A549 (cell line): ENCODE measurements at regions not wholly inside any gene's neighbourhood (a gene's known extent, or its start where the extent isn't known, plus 50 kb on each side); places are given as distances from the start of the nearest gene placed in this dataset.

ENCODE experiments used
- ATAC-seq, 2 experiments: fragments of 200-7000 bp in 1 of 2; fragments of >200 bp in 1 of 2; cut with Nextera tagmentation in 1 of 2; cut with Tn5 transposase in 1 of 2; 3 replicates each; pipeline versions ENCODE4 v1.8.0 to v1.9.1; 2018 to 2020; ENCODE audit warnings: mild to moderate bottlenecking in 1 of 2, moderate library complexity in 1 of 2
- CTCF ChIA-PET: fragments of 300-600 bp; sonication (Branson Sonifier 250); formaldehyde crosslinking; extraction: SDS; loops from one replicate; lab custom pipeline; 2021; ENCODE audit warnings: antibody characterized with exemption, inconsistent platforms; lab: Yijun Ruan, JAX
- POLR2A ChIA-PET: fragments of 350-600 bp; formaldehyde crosslinking; extraction: SDS; loops from one replicate; lab custom pipeline; 2021; ENCODE audit warnings: antibody characterized with exemption, inconsistent platforms; lab: Yijun Ruan, JAX
- DNase-seq, 2 experiments: peaks; one replicate each; pipeline versions ENCODE4 v3.0.0 to v3.0.0-alpha.2; 2011 to 2016; ENCODE audit warnings: low read depth in 1 of 2, low spot score in 1 of 2
- FAIRE-seq: peaks from 2 replicates; lab custom pipeline; 2011; peaks lifted over from hg19 to GRCh38; lab: Jason Lieb, UNC
- H3K27ac ChIP-seq, 2 experiments: fragments of >200 bp; sonication (Bioruptor Twin); formaldehyde crosslinking; 3 replicates each; pipeline ENCODE4 v1.5.1; 2016 to 2017
- H3K4me1 ChIP-seq: fragments of >200 bp; sonication (Bioruptor Twin); formaldehyde crosslinking; 3 replicates; pipeline ENCODE4 v1.6.1; 2016
- H3K4me2 ChIP-seq: fragments of >200 bp; sonication (Bioruptor Twin); formaldehyde crosslinking; 3 replicates; pipeline ENCODE4 v1.6.1; 2016
- H3K4me3 ChIP-seq: fragments of >200 bp; sonication (Bioruptor Twin); formaldehyde crosslinking; 3 replicates; pipeline ENCODE4 v1.5.1; 2016
- H3K9me3 ChIP-seq: fragments of >200 bp; sonication (Bioruptor Twin); formaldehyde crosslinking; 3 replicates; pipeline ENCODE4 v1.6.1; 2016
- ATOH8 ChIP-seq: fragments of 250-450 bp; sonication (Bioruptor Pico); IDR thresholded peaks from 2 replicates; pipeline ENCODE4 v1.5.0; 2020; ENCODE audit warnings: low read depth, mild to moderate bottlenecking, moderate library complexity
- BCL3 ChIP-seq: fragments of >200 bp; sonication (Bioruptor Twin); formaldehyde crosslinking; IDR thresholded peaks from 3 replicates; pipeline ENCODE4 v1.6.1; 2016
- CBX8 ChIP-seq: fragments of 200-600 bp; sonication (generic); IDR thresholded peaks from 2 replicates; pipeline ENCODE4 v1.6.1; 2016
- CHD2 ChIP-seq: fragments of 150-350 bp; IDR thresholded peaks from 2 replicates; pipeline ENCODE4 v1.6.1; 2014; ENCODE audit warnings: low read length; ENCODE audit not compliant: partially characterized antibody
- CHD4 ChIP-seq: fragments of 200-600 bp; sonication (generic); IDR thresholded peaks from 2 replicates; pipeline ENCODE4 v1.6.1; 2016; ENCODE audit warnings: antibody characterized with exemption, mild to moderate bottlenecking, borderline replicate concordance
- EHF ChIP-seq: fragments of 250-450 bp; sonication (Bioruptor Pico); IDR thresholded peaks from 2 replicates; pipeline ENCODE4 v1.5.0; 2020; ENCODE audit warnings: mild to moderate bottlenecking
- EHMT2 ChIP-seq: fragments of 200-600 bp; sonication (generic); IDR thresholded peaks from 2 replicates; pipeline ENCODE4 v1.6.1; 2016; ENCODE audit warnings: antibody characterized with exemption, low read depth, mild to moderate bottlenecking, moderate library complexity
- ELK1 ChIP-seq: fragments of 150-350 bp; IDR thresholded peaks from 2 replicates; pipeline ENCODE4 v1.6.1; 2014; ENCODE audit warnings: low read depth, mild to moderate bottlenecking, low read length
- FOSL2 ChIP-seq, 2 experiments: fragments of 450-650 bp in 1 of 2; fragments of >200 bp in 1 of 2; sonication (Bioruptor Twin) in 1 of 2; formaldehyde crosslinking; IDR thresholded peaks; 2 replicates each; pipeline versions ENCODE4 v1.5.0 to v1.6.1; 2016 to 2020; ENCODE audit warnings: mild to moderate bottlenecking in 1 of 2, moderate library complexity in 1 of 2
- HDAC2 ChIP-seq: fragments of 200-600 bp; sonication (generic); IDR thresholded peaks from 2 replicates; pipeline ENCODE4 v1.6.1; 2016
- HEYL ChIP-seq: fragments of 250-450 bp; sonication (Bioruptor Pico); IDR thresholded peaks from 2 replicates; pipeline ENCODE4 v1.8.0; 2021; ENCODE audit warnings: mild to moderate bottlenecking, moderate library complexity
- HMGXB4 ChIP-seq: fragments of 250-450 bp; sonication (Bioruptor Pico); IDR thresholded peaks from 2 replicates; pipeline ENCODE4 v1.5.0; 2021; ENCODE audit warnings: mild to moderate bottlenecking, moderate library complexity, borderline replicate concordance
- HOXA7 ChIP-seq: fragments of 250-450 bp; sonication (Bioruptor Pico); IDR thresholded peaks from 2 replicates; pipeline ENCODE4 v1.5.0; 2020; ENCODE audit warnings: mild to moderate bottlenecking, moderate library complexity
- KDM5A ChIP-seq: fragments of 200-600 bp; sonication (generic); IDR thresholded peaks from 2 replicates; pipeline ENCODE4 v1.6.1; 2016; ENCODE audit warnings: antibody characterized with exemption, mild to moderate bottlenecking
- MAX ChIP-seq: IDR thresholded peaks from 2 replicates; pipeline ENCODE4 v1.6.1; 2012
- MYC ChIP-seq: IDR thresholded peaks from 2 replicates; pipeline ENCODE4 v1.6.1; 2012; ENCODE audit warnings: mild to moderate bottlenecking, inconsistent platforms, low read length, improper control_type of control experiment, borderline replicate concordance
- NR3C1 ChIP-seq: fragments of >200 bp; sonication (Bioruptor Twin); formaldehyde crosslinking; IDR thresholded peaks from 3 replicates; pipeline ENCODE4 v1.6.1; 2017
- PBX3 ChIP-seq: IDR thresholded peaks from 2 replicates; pipeline ENCODE4 v1.6.1; 2012
- POLR2A ChIP-seq: IDR thresholded peaks from 2 replicates; pipeline ENCODE4 v1.6.1; 2012; ENCODE audit warnings: mild to moderate bottlenecking, low read length
- RAD21 ChIP-seq, 2 experiments: fragments of >200 bp in 1 of 2; sonication (Bioruptor Twin) in 1 of 2; formaldehyde crosslinking in 1 of 2; IDR thresholded peaks in 1 of 2; conservative IDR thresholded peaks in 1 of 2; 2 replicates in 1 of 2; 3 replicates in 1 of 2; pipeline ENCODE4 v1.6.1; 2012 to 2018; ENCODE audit warnings: inconsistent platforms in 1 of 2
- RARB ChIP-seq: fragments of 250-450 bp; sonication (Bioruptor Pico); IDR thresholded peaks from 2 replicates; pipeline ENCODE4 v1.8.0; 2021; ENCODE audit warnings: mild to moderate bottlenecking, moderate library complexity
- SREBF2 ChIP-seq: fragments of 450-650 bp; IDR thresholded peaks from 2 replicates; pipeline ENCODE4 v1.6.1; 2014; ENCODE audit warnings: mild to moderate bottlenecking, moderate library complexity
- TP53 ChIP-seq: fragments of 250-450 bp; sonication (Bioruptor Pico); IDR thresholded peaks from 2 replicates; pipeline ENCODE4 v1.5.0; 2021; ENCODE audit warnings: mild to moderate bottlenecking, moderate library complexity
- ZFP36 ChIP-seq: fragments of 450-650 bp; IDR thresholded peaks from 2 replicates; pipeline ENCODE4 v1.6.1; 2014; ENCODE audit warnings: borderline replicate concordance; ENCODE audit not compliant: partially characterized antibody
- ZSCAN20 ChIP-seq: fragments of 250-450 bp; sonication (Bioruptor Pico); IDR thresholded peaks from 2 replicates; pipeline ENCODE4 v1.8.0; 2022; ENCODE audit warnings: mild to moderate bottlenecking, moderate library complexity
- WGBS: methylation state at CpG from one replicate; pipeline ENCODE4 v1.1.6; 2017; ENCODE audit errors: missing lambda C conversion rate; 5-methylcytosine and 5-hydroxymethylcytosine counted together

GRCh38 chr11:106329273-106330018 lies 252.0 kb downstream of the AASDHPPT start:
- DNase-seq (no peak), ATAC-seq (no peak), FAIRE-seq (no peak)
- ChIA-PET CTCF (no interaction called here), POLR2A (no interaction called here)
- Histone ChIP-seq H3K4me3 (no peak overlapping the region), H3K27ac (no peak overlapping the region), H3K4me2 (no peak overlapping the region), H3K9me3 (no peaks in the 10 kb centered on the region), H3K4me1 (no peaks in the 10 kb centered on the region)
- no peak for TF ChIP-seq RARB (CRISPR knock-in tag)
- no peak for TF ChIP-seq KDM5A
- no peak for TF ChIP-seq CBX8
- TF ChIP-seq BCL3, result no peak
- TF ChIP-seq CHD2, result no peak
- TF ChIP-seq HEYL (CRISPR knock-in tag), result no peak
- TF ChIP-seq MAX, result no peak
- no peak for TF ChIP-seq EHMT2
- TF ChIP-seq PBX3, result no peak
- no peak for TF ChIP-seq HOXA7 (CRISPR knock-in tag)
- no peak for TF ChIP-seq SREBF2
- TF ChIP-seq RAD21 (conservative IDR thresholded peaks at IDR 0.05 in 1 of 2, IDR thresholded peaks at IDR 0.05 in 1 of 2), result no peak
- no peak for TF ChIP-seq ELK1
- no peak for TF ChIP-seq NR3C1
- TF ChIP-seq HMGXB4 (CRISPR knock-in tag), result no peak
- TF ChIP-seq FOSL2 (IDR thresholded peaks at IDR 0.05), result no peak
- TF ChIP-seq FOSL2 (CRISPR knock-in tag; IDR thresholded peaks at IDR 0.05), result no peak
- no peak for TF ChIP-seq HDAC2
- no peak for TF ChIP-seq MYC
- TF ChIP-seq ZSCAN20 (CRISPR knock-in tag), result no peak
- TF ChIP-seq ZFP36, result no peak
- WGBS, result 72% methylated on average over 1 of the region's 1 CpG

- no peak for TF ChIP-seq CBX8
- TF ChIP-seq TP53 (CRISPR knock-in tag), result no peak
- no peak for TF ChIP-seq EHF (CRISPR knock-in tag)
- TF ChIP-seq POLR2A, result no peak
- no peak for TF ChIP-seq CHD4
- TF ChIP-seq ATOH8, result no peak
- TF ChIP-seq, all 56 proteins: peak for 0
- POLR2A ChIA-PET, result no interaction called here
Observed at GRCh38 chr11:106331176-106331575, 253.7 kb downstream of the AASDHPPT start.

More at GRCh38 chr11:106331176-106331575, 253.7 kb downstream of the AASDHPPT start:
- no peak for DNase-seq
- Histone ChIP-seq H3K4me3 (no peak overlapping the region), H3K4me2 (no peak overlapping the region), H3K4me1 (no peaks in the 10 kb centered on the region), H3K27ac (no peak overlapping the region), H3K9me3 (no peaks in the 10 kb centered on the region)
- no peak for FAIRE-seq
- 71% methylated on average over 3 of the region's 3 CpGs for WGBS
- CTCF ChIA-PET, result interaction anchor here (0.8 to 1.2 kb wide), 2 partner anchors 12 to 139 kb away, joined by 3 read pairs; no protein-coding TSS in a partner anchor
- no peak for ATAC-seq
